GM18861 (cell line): ENCODE measurements at regions not wholly inside any gene's neighbourhood (a gene's known extent, or its start where the extent isn't known, plus 50 kb on each side); places are given as distances from the start of the nearest gene placed in this dataset.

ENCODE experiments used
- ATAC-seq: cut with Tn5 transposase; IDR thresholded peaks from one replicate; pipeline ENCODE4 v1.9.1; 2021; ENCODE audit not compliant: unreplicated experiment

- no peak for ATAC-seq
Measured at GRCh38 chr22:48319321-48320047, 1508.2 kb downstream of the BRD1 start.

- ATAC-seq, result no peak
Measured at GRCh38 chr22:48318575-48319320, 1508.9 kb downstream of the BRD1 start.

- ATAC-seq, result no peak
Measured at GRCh38 chr22:48318173-48318572, 1509.5 kb downstream of the BRD1 start.

GRCh38 chr22:48316257-48317250 is 1511.1 kb downstream of the BRD1 start:
- no peak for ATAC-seq

GRCh38 chr22:48315439-48316256 is 1512.0 kb downstream of the BRD1 start:
- no peak for ATAC-seq

- ATAC-seq, result no peak
Measured at GRCh38 chr22:48314073-48314472, 1513.6 kb downstream of the BRD1 start.

- ATAC-seq, result no peak
Measured at GRCh38 chr22:48313175-48313830, 1514.4 kb downstream of the BRD1 start.

GRCh38 chr22:48310740-48311139 is 1516.9 kb downstream of the BRD1 start:
- no peak for ATAC-seq

GRCh38 chr22:48310289-48310688 is 1517.4 kb downstream of the BRD1 start:
- ATAC-seq, result no peak

- ATAC-seq, result no peak
Measured at GRCh38 chr22:48309836-48310235, 1517.8 kb downstream of the BRD1 start.

- no peak for ATAC-seq
Measured at GRCh38 chr22:48309115-48309705, 1518.5 kb downstream of the BRD1 start.

- ATAC-seq, result no peak
Measured at GRCh38 chr22:48307931-48308330, 1519.7 kb downstream of the BRD1 start.

- ATAC-seq, result no peak
Measured at GRCh38 chr22:48306785-48307510, 1520.7 kb downstream of the BRD1 start.

- ATAC-seq, result no peak
Measured at GRCh38 chr22:48306284-48306683, 1521.4 kb downstream of the BRD1 start.

GRCh38 chr22:48305726-48306235 is 1521.9 kb downstream of the BRD1 start:
- ATAC-seq, result no peak

- ATAC-seq, result no peak
Measured at GRCh38 chr22:48303369-48303725, 1524.3 kb downstream of the BRD1 start.

GRCh38 chr22:48302657-48303368 is 1524.9 kb downstream of the BRD1 start:
- ATAC-seq, result no peak

- no peak for ATAC-seq
Measured at GRCh38 chr22:48301908-48302307, 1525.8 kb downstream of the BRD1 start.
